GM12874 (cell line): ENCODE measurements at regions not wholly inside any gene's neighbourhood (a gene's known extent, or its start where the extent isn't known, plus 50 kb on each side); places are given as distances from the start of the nearest gene placed in this dataset.
A peak's percentile ranks its signal among the peaks of the same experiment; 100 is the strongest.

ENCODE experiments used
- CTCF ChIP-seq: IDR thresholded peaks from 2 replicates; pipeline ENCODE4 v1.5.1; 2011; ENCODE audit warnings: low read depth, mild to moderate bottlenecking, control low read depth, low read length, moderate library complexity; ENCODE audit not compliant: insufficient read depth

GRCh38 chr18:76633588-76634269 is 138.7 kb upstream of the ZNF516 start:
- TF ChIP-seq CTCF: no peak

GRCh38 chr18:76627444-76627843 is 132.4 kb upstream of the ZNF516 start:
- no peak for TF ChIP-seq CTCF

GRCh38 chr18:76626991-76627390 is 131.9 kb upstream of the ZNF516 start:
- TF ChIP-seq CTCF: no peak

GRCh38 chr18:76622651-76623050 is 127.6 kb upstream of the ZNF516 start:
- no peak for TF ChIP-seq CTCF

- no peak for TF ChIP-seq CTCF
Measured at GRCh38 chr18:76621782-76622495, 126.9 kb upstream of the ZNF516 start.

GRCh38 chr18:76621226-76621625 is 126.2 kb upstream of the ZNF516 start:
- no peak for TF ChIP-seq CTCF

- peak; percentile 70 for TF ChIP-seq CTCF
Measured at GRCh38 chr18:76620321-76621170, 125.5 kb upstream of the ZNF516 start.
